ENCODE measurements at regions not wholly inside any gene's neighbourhood (a gene's known extent, or its start where the extent isn't known, plus 50 kb on each side); places are given as distances from the start of the nearest gene placed in this dataset.
A peak's percentile ranks its signal among the peaks of the same experiment; 100 is the strongest.

GRCh38 chr3:8366219-8366810 lies 135.3 kb upstream of the LMCD1 start:
- H3K4me3 ChIP-seq: no peak overlapping the region
- 86 to 97% methylated on average over 1 of the region's 1 CpG for WGBS, 2 donors
- TF ChIP-seq CTCF (IDR thresholded peaks at IDR 0.05; ENCODE audit: control extremely low read depth, extremely low read depth): no peak
- DNase-seq (no peak), ATAC-seq (ENCODE audit: insufficient read depth, low FRiP score) (no peak)
- H3K27me3 ChIP-seq (ENCODE audit: control insufficient read depth in 3 of 3, insufficient read depth in 3 of 3, low read length in 2 of 3): no peaks in the 10 kb centered on the region
- no peak overlapping the region for H3K27ac ChIP-seq (ENCODE audit: low read depth in 1 of 2, low read length in 1 of 2)
- H3K4me1 ChIP-seq (ENCODE audit: control insufficient read depth in 5 of 5, insufficient read depth in 5 of 5, low read length in 5 of 5): no peaks in the 10 kb centered on the region
- no peaks in the 10 kb centered on the region for H3K9me3 ChIP-seq (ENCODE audit: control insufficient read depth in 4 of 4, insufficient read depth in 3 of 4, low read length in 3 of 4)
- no peaks in the 10 kb centered on the region for H3K36me3 ChIP-seq (ENCODE audit: control insufficient read depth in 4 of 4, insufficient read depth in 4 of 4, low read length in 4 of 4)
- H3K9ac ChIP-seq (ENCODE audit: insufficient read depth in 1 of 2, low read length in 2 of 2): no peak overlapping the region

GRCh38 chr3:8368598-8368997 lies 133.0 kb upstream of the LMCD1 start:
- no peak overlapping the region for H3K4me3 ChIP-seq
- no peak for ATAC-seq (ENCODE audit: insufficient read depth, low FRiP score)
- 93% methylated on average over 5 of the region's 5 CpGs for WGBS, 2 donors

GRCh38 chr3:8369638-8370037 lies 132.0 kb upstream of the LMCD1 start:
- no peak for ATAC-seq (ENCODE audit: insufficient read depth, low FRiP score)
- peaks cover 0 to 2% (median 0%) of the 10 kb centered on the region in 4 donors for H3K9me3 ChIP-seq (ENCODE audit: control insufficient read depth in 4 of 4, insufficient read depth in 3 of 4, low read length in 3 of 4)
- TF ChIP-seq CTCF (IDR thresholded peaks at IDR 0.05; ENCODE audit: control extremely low read depth, extremely low read depth): no peak
- peaks cover 0 to 3% (median 0%) of the 10 kb centered on the region in 5 donors for H3K4me1 ChIP-seq (ENCODE audit: control insufficient read depth in 5 of 5, insufficient read depth in 5 of 5, low read length in 5 of 5)
- no peak overlapping the region for H3K9ac ChIP-seq (ENCODE audit: insufficient read depth in 1 of 2, low read length in 2 of 2)
- WGBS, 2 donors: 89 to 91% methylated on average over 1 of the region's 1 CpG
- no peak overlapping the region for H3K4me3 ChIP-seq
- H3K27ac ChIP-seq (ENCODE audit: low read depth in 1 of 2, low read length in 1 of 2): no peak overlapping the region
- no peak for DNase-seq
- no peaks in the 10 kb centered on the region for H3K36me3 ChIP-seq (ENCODE audit: control insufficient read depth in 4 of 4, insufficient read depth in 4 of 4, low read length in 4 of 4)
- no peaks in the 10 kb centered on the region for H3K27me3 ChIP-seq (ENCODE audit: control insufficient read depth in 3 of 3, insufficient read depth in 3 of 3, low read length in 2 of 3)

More at GRCh38 chr3:8368598-8368997, 133.0 kb upstream of the LMCD1 start:
- peaks cover 0 to 3% (median 0%) of the 10 kb centered on the region in 5 donors for H3K4me1 ChIP-seq (ENCODE audit: control insufficient read depth in 5 of 5, insufficient read depth in 5 of 5, low read length in 5 of 5)
- H3K9ac ChIP-seq (ENCODE audit: insufficient read depth in 1 of 2, low read length in 2 of 2): no peak overlapping the region
- DNase-seq: no peak
- H3K36me3 ChIP-seq (ENCODE audit: control insufficient read depth in 4 of 4, insufficient read depth in 4 of 4, low read length in 4 of 4): no peaks in the 10 kb centered on the region
- no peak overlapping the region for H3K27ac ChIP-seq (ENCODE audit: low read depth in 1 of 2, low read length in 1 of 2)
- H3K27me3 ChIP-seq (ENCODE audit: control insufficient read depth in 3 of 3, insufficient read depth in 3 of 3, low read length in 2 of 3): no peaks in the 10 kb centered on the region
- H3K9me3 ChIP-seq (ENCODE audit: control insufficient read depth in 4 of 4, insufficient read depth in 3 of 4, low read length in 3 of 4): peaks cover 0 to 2% (median 0%) of the 10 kb centered on the region in 4 donors
- TF ChIP-seq CTCF (IDR thresholded peaks at IDR 0.05; ENCODE audit: control extremely low read depth, extremely low read depth): no peak

GRCh38 chr3:8371085-8371551 lies 130.5 kb upstream of the LMCD1 start:
- no peak overlapping the region for H3K9ac ChIP-seq (ENCODE audit: insufficient read depth in 1 of 2, low read length in 2 of 2)
- ATAC-seq (ENCODE audit: insufficient read depth, low FRiP score): peak; percentile 65
- no peak overlapping the region for H3K4me3 ChIP-seq
- no peak for TF ChIP-seq CTCF (IDR thresholded peaks at IDR 0.05; ENCODE audit: control extremely low read depth, extremely low read depth)
- peak in 1 of 3 donors; percentile 9 for DNase-seq
- H3K36me3 ChIP-seq (ENCODE audit: control insufficient read depth in 4 of 4, insufficient read depth in 4 of 4, low read length in 4 of 4): no peaks in the 10 kb centered on the region
- H3K9me3 ChIP-seq (ENCODE audit: control insufficient read depth in 4 of 4, insufficient read depth in 3 of 4, low read length in 3 of 4): peaks cover 0 to 2% (median 0%) of the 10 kb centered on the region in 4 donors
- H3K27ac ChIP-seq (ENCODE audit: low read depth in 1 of 2, low read length in 1 of 2): no peak overlapping the region
- H3K27me3 ChIP-seq (ENCODE audit: control insufficient read depth in 3 of 3, insufficient read depth in 3 of 3, low read length in 2 of 3): no peaks in the 10 kb centered on the region
- WGBS, 2 donors: 62 to 77% methylated on average over 2 of the region's 2 CpGs
- H3K4me1 ChIP-seq (ENCODE audit: control insufficient read depth in 5 of 5, insufficient read depth in 5 of 5, low read length in 5 of 5): peaks cover 0 to 3% (median 0%) of the 10 kb centered on the region in 5 donors

All from lung (tissue), 11 donors.